Sigmoid colon (tissue), 4 donors: ENCODE measurements at regions not wholly inside any gene's neighbourhood (a gene's known extent, or its start where the extent isn't known, plus 50 kb on each side); places are given as distances from the start of the nearest gene placed in this dataset.

Experiments
- CTCF ChIP-seq, 4 experiments: fragments of 450-650 bp in 3 of 4; fragments of 200-600 bp in 1 of 4; IDR thresholded peaks; one replicate each; pipeline ENCODE4 v1.5.1; 2016 to 2019; ENCODE audit warnings: antibody characterized with exemption in 4 of 4, mild to moderate bottlenecking in 3 of 4, moderate library complexity in 2 of 4
- EP300 ChIP-seq, 4 donors: sonication (generic); formaldehyde crosslinking; IDR thresholded peaks; one replicate each; pipeline ENCODE4 v1.6.1; 2017; ENCODE audit warnings: antibody characterized with exemption in 4 of 4
- POLR2A ChIP-seq, 2 donors: fragments of 450-650 bp; IDR thresholded peaks; one replicate each; pipeline ENCODE4 v1.6.1; 2016; ENCODE audit warnings: antibody characterized with exemption in 2 of 2, mild to moderate bottlenecking in 2 of 2, moderate library complexity in 2 of 2
- POLR2AphosphoS5 ChIP-seq, 4 donors: sonication (generic); formaldehyde crosslinking; IDR thresholded peaks; one replicate each; pipeline ENCODE4 v1.6.1; 2017; ENCODE audit warnings: antibody characterized with exemption in 4 of 4

DNA sequence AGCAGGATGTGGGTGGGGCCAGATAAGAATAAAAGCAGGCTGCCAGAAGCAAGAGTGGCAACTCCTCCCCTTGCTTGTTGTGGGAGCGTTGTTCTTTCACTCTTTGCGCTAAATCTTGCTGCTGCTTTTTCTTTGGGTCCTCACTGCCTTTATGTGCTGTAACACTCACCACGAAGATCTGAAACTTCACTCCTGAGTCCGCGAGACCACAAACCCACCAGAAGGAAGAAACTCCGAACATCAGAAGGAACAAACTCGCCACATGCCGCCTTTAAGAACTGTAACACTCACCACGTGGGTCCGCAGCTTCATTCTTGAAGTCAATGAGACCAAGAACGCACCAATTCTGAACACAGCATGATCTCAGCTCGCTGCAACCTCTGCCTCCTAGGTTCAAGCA, 72.9 kb downstream of the IL12A start:
- TF ChIP-seq CTCF (IDR thresholded peaks at IDR 0.05) (no peak), POLR2A (IDR thresholded peaks at IDR 0.05) (no peak), POLR2AphosphoS5 (IDR thresholded peaks at IDR 0.05) (no peak), EP300 (IDR thresholded peaks at IDR 0.05) (no peak)
